HG02571 (cell line): ENCODE measurements at regions not wholly inside any gene's neighbourhood (a gene's known extent, or its start where the extent isn't known, plus 50 kb on each side); places are given as distances from the start of the nearest gene placed in this dataset.
"Not testable (repeated sequence)": the region's sequence is repeated elsewhere in the genome, so short reads cannot be mapped to it uniquely, and the experiment has no call there.

ENCODE experiments used
- ATAC-seq: cut with Tn5 transposase; IDR thresholded peaks from one replicate; pipeline ENCODE4 v1.9.1; 2021; ENCODE audit warnings: mild to moderate bottlenecking, moderate library complexity; ENCODE audit not compliant: unreplicated experiment

GRCh38 chr12:73185403-73185802, 913.2 kb downstream of the TRHDE start:
- no peak for ATAC-seq

DNA sequence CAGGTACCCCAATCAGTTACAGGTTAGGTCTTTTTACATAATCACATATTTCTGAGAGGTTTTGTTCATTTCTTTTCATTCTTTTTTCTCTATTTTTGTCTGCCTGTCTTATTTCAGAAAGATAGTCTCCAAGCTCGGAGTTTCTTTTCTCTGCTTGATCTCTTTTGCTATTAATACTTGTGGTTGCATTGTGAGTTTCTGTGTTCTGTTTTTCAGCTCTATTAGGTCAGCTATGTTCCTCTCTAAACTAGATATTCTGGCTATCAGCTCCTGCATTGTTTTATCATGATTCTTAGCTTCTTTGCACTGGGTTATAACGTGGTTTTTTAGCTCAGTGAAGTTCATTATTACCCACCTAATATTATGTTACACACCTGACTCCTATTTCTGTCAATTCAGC, 914.1 kb downstream of the TRHDE start:
- ATAC-seq, result no peak

DNA sequence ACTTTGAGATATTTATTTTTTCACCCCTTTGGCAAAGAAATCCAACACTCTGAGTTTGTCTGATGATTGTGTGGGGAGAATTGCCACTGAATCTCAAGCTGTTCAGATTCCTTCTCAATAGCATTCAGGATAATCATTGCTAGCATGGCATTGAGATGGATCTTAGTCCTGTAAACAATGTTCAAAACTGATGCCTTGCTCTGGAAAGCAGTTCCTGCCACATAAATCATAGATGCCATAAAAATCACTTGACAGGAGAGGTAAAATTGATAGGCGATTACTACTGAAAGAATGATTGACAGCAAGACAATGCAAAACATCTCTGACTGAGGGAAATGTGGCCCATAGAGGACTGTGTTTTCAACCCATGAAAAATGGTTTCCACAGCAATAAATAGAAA, 915.6 kb downstream of the TRHDE start:
- no peak for ATAC-seq

- no peak for ATAC-seq
Observed at GRCh38 chr12:73210548-73211204, 938.5 kb downstream of the TRHDE start.

- ATAC-seq, result no peak
Observed at GRCh38 chr12:73220951-73221350, 948.8 kb downstream of the TRHDE start.

DNA sequence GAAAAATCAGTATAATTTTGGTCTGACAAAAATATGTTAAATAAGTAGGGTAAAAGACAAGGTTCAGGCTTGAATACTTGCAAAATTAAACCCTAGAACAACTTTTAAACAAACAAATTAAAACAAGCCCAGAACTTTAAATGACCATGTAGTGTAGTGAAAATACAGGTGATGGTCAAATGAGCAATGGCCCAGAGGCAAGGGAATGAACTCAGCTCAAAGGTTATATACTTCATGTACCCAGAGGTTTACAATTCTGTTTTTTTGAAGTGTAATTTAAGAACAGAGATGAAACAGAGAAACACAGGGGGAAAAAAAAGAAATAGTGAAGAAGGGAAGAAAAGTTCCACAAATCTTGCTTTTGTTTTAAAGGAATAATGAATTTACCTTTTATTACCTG, 949.2 kb downstream of the TRHDE start:
- ATAC-seq, result no peak

DNA sequence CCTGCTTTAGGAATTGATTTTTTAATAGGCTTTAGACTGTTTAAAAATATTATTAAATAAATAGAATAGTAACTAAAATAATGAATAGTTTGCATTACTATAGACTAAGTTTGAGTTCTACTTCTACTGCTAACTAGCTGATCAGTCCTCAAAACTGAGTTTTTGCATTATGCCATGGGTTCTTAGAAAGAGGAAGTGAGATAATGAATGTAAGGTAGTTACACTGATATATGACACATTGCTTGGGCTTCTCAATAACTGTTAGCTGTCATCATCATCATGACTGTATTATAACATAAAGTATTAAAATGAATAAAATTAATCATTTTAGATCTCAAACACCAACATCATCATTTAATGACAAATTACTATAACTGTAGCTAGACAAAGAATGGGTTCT, 949.7 kb downstream of the TRHDE start:
- ATAC-seq, result no peak

DNA sequence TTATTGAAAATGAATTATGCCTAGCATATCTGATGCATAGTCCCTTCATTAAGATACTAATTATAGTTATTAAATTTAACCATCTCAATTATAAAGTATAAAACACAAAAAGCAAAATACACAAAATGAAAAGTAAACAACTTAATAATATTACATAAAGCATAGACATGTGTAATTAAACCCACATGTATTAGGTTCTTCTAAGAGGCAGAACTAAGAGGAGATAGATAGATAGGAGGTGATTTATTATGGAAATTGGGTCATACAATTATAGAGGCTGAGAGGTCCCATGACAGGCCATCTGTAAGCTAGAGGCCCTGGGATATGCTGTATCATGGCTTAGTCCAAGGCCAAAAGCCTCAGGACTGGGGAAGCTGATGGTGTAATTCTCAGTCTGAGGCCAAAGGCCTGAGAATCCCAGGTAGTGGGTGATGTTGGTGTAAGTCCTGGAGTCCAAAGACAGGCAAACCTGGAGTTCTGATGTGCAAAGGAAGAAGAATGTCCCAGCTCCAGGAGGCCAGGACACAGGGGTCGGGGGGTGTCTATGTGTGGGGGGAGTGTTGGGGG, 953.3 kb downstream of the TRHDE start:
- ATAC-seq, result no peak

DNA sequence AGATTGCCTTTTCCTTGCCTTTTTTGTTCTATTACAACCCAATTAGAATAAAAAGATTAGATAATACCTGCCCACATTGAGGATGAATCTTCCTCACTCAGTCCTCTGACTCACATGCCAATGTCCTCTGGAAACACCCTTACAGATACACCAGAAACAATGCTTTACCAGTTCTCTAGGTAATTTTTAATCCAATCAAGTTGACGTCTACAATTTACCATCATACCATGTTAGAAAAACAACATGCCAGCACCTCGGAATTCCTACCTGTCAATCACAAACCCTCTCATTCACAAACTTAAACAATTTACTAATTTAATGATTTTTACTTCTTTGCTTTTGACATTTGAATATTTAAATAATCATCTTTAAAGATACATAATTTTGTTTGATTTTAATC, 953.8 kb downstream of the TRHDE start:
- no peak for ATAC-seq

GRCh38 chr12:73226593-73226992, 954.4 kb downstream of the TRHDE start:
- ATAC-seq, result no peak

DNA sequence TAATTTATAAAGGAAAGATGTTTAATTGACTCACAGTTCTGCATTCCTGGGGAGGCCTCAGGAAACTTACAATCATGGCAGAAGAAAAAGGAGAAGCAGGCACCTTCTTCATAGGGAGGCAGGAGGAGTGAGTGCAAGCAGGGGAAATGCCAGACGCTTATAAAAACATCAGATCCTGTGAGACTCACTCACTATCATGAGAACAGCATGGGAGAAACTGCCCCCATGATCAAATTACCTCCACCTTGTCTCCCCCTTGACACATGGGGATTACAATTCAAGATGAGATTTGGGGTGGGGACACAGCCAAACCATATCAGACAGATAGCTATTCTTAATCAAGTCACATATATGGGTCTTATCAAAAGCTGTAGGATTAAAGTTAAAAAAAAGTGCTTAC, 956.7 kb downstream of the TRHDE start:
- ATAC-seq, result not testable (repeated sequence)

DNA sequence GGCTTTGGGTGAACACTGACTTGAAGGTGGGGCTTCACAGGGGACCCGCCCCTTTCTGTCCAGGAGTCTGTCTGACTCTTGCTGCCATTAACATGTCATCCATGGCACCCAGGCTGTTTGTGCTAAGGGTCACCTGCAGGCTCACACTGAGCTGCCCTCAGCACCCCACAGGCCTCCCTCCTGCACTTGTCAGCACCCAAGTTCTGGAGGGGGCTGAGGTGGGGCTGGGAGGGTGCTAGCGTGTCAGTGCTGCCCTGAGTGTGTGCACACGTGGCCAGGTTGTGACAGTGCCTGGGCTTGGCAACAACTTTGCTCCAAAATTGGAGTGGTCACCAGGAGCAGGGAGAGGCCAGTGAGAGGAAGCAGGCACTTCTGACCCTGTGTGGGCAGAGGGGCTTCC, 963.2 kb downstream of the TRHDE start:
- ATAC-seq, result no peak

- no peak for ATAC-seq
Observed at GRCh38 chr12:73240110-73240509, 967.9 kb downstream of the TRHDE start.

GRCh38 chr12:73262788-73263381, 990.7 kb downstream of the TRHDE start:
- ATAC-seq, result no peak

- no peak for ATAC-seq
Observed at GRCh38 chr12:73266206-73266605, 994.0 kb downstream of the TRHDE start.

- ATAC-seq, result no peak
Observed at GRCh38 chr12:73274976-73275375, 1002.8 kb downstream of the TRHDE start.

DNA sequence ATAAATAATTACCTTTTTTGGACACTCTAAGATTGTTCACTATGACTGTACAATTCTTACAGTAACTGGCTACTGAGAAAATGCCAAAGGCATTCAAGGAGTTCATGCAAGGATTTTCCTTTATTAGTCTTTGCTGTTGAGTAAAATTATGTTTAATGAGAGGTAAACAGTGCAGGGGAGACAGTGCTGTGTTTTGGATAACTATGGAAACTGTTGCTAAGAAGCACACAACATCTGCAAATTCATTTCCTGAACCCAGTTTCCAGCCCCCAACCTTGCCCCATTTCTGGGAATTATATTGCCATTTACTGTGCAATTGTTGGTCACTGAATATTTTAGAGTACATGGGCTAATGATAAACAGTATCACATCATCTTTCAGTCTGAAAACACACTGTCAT, 1005.8 kb downstream of the TRHDE start:
- no peak for ATAC-seq

- no peak for ATAC-seq
Observed at GRCh38 chr12:73301530-73301929, 1029.4 kb downstream of the TRHDE start.

DNA sequence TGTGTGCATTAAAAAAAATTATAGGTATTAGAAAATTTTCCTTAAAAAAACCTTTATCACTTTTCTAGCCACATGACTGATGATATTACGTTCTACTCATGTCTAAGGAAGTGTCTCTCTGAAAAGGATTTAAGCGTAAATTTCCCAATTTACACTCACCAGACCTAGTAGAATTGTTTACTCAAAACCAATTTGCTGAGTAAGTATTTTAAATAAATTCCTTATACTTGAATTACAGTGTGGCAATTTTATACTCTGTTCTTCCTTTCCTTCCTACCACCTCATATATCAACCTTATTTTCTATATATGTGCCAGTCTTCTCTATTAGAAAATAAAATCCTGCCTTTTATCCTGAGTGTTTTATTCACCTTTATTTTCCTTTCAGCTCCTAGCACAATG, 1035.1 kb downstream of the TRHDE start:
- ATAC-seq, result no peak

- no peak for ATAC-seq
Observed at GRCh38 chr12:73308079-73308478, 1035.9 kb downstream of the TRHDE start.

- no peak for ATAC-seq
Observed at GRCh38 chr12:73308747-73309146, 1036.6 kb downstream of the TRHDE start.

DNA sequence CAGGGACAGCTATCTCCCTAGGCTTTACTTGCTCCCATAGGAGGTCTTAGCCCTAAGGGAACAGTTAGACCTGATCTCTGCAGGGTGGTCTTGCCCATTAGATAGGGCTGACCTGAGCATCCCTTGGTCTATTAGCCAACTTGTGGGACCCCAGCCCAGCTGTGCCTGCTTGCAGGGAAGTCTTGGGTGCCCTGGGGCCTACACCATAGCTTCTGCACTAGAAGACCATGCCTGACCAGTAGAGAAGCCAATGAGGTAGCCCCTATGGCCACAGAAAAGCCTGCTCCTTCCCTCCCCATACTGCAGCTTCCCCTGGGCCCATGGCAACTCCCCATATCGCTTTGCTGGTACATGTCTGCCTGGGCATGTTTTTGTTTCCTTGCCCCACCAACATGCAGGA, 1049.1 kb downstream of the TRHDE start:
- ATAC-seq, result no peak

DNA sequence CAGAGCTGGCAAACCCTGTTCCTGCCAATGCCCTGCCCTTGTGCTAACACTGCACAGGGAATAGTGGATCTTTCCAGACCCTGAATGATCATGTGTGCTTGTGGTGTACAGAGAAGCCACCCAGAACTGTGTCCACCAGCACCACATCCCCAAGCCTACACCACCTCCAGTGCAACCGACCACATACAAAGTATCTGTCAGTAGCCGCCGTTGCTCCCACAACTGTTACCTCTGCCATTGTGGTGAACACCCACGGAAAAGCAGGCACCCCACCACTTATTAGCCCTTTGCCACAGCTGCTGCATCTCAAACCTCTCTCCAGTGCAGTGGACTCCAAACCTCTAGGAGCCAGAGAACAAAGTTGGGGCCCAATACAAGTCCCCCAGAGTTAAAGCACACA, 1049.6 kb downstream of the TRHDE start:
- ATAC-seq, result no peak
